ENCODE measurements at regions not wholly inside any gene's neighbourhood (a gene's known extent, or its start where the extent isn't known, plus 50 kb on each side); places are given as distances from the start of the nearest gene placed in this dataset.

DNA sequence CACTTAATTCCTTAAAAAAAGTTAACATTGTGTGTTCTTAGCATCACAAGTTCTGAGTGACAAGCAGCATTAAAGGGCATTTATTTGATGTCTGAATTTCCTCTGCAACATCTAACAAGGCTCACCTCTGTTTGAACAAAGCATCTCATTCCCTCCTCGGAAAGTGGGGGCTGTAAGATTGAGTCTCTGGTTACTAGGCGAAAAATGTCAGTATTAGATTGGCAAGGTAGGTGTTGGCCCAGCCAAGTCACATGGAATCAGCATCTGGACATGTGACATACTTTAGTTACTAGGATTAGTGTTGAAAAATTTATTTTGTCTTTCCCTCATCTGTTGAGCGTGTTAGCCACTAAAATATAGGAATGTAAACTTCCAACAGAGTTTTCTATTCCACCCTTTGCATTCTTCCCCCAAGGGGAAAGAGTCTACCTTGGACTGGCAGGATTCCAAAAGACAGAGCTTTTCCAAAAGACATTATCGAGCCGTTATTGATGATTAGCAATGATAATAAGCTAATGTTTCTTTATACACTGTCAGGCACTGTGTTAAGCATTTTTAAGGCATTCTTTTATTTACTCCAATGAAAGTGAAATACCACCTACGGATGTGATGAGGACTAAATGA, 194.9 kb upstream of the BTG1 start:
- peaks cover 9 to 14% of the 10 kb centered on the region in 2 donors for H3K4me1 Mint-ChIP-seq
- Histone ChIP-seq H3K27ac (ENCODE audit: low read length) (no peak overlapping the region), H3K4me3 (ENCODE audit: low read length) (no peak overlapping the region), H3K27me3 (ENCODE audit: control insufficient read depth, insufficient read depth, low read length) (no peaks in the 10 kb centered on the region), H3K36me3 (ENCODE audit: control insufficient read depth, insufficient read depth, low read length) (no peaks in the 10 kb centered on the region), H3K4me1 (ENCODE audit: control insufficient read depth, insufficient read depth, low read length) (peaks cover 3% of the 10 kb centered on the region), H3K9me3 (ENCODE audit: control insufficient read depth, insufficient read depth, low read length) (no peaks in the 10 kb centered on the region)
- H3K36me3 Mint-ChIP-seq = no peaks in the 10 kb centered on the region
- DNase-seq (peak in 1 of 2 donors; percentile 18), ATAC-seq (no peak)
- TF ChIP-seq, protein P1, sequence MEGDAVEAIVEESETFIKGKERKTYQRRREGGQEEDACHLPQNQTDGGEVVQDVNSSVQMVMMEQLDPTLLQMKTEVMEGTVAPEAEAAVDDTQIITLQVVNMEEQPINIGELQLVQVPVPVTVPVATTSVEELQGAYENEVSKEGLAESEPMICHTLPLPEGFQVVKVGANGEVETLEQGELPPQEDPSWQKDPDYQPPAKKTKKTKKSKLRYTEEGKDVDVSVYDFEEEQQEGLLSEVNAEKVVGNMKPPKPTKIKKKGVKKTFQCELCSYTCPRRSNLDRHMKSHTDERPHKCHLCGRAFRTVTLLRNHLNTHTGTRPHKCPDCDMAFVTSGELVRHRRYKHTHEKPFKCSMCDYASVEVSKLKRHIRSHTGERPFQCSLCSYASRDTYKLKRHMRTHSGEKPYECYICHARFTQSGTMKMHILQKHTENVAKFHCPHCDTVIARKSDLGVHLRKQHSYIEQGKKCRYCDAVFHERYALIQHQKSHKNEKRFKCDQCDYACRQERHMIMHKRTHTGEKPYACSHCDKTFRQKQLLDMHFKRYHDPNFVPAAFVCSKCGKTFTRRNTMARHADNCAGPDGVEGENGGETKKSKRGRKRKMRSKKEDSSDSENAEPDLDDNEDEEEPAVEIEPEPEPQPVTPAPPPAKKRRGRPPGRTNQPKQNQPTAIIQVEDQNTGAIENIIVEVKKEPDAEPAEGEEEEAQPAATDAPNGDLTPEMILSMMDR (IDR thresholded peaks at IDR 0.05) = no peak
- H3K27me3 Mint-ChIP-seq (ENCODE audit: low read depth in 2 of 2) = peaks cover 0 to 9% of the 10 kb centered on the region in 2 donors
- 81% methylated on average over 5 of the region's 6 CpGs for WGBS (ENCODE audit: insufficient coverage)
- no peak overlapping the region for H3K4me3 Mint-ChIP-seq
- H3K27ac Mint-ChIP-seq = no peak overlapping the region
- no peaks in the 10 kb centered on the region for H3K9me3 Mint-ChIP-seq
- intact Hi-C loops (cut with micrococcal nuclease) = no loop called here

DNA sequence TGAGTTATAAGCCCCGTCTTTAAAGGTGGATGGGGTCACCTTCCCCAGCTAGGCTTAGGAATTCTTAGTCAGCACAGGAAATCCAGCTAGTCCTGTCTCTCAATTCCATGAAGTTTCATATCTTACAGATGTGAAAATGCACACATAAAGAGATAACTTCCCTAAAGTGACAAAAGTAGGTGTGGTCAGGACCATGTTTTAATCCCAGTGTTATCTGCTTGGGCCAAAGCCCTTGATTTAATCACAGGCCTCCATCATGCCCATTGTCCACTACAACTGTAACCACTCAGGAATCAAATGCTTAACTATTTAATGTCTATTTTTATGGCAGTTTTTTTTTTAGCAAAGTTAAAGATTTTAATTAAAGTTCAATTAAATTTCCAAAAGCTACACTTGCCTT, 194.4 kb upstream of the BTG1 start:
- H3K4me3 Mint-ChIP-seq = no peak overlapping the region
- TF ChIP-seq, protein P1 (IDR thresholded peaks at IDR 0.05) = no peak
- H3K9me3 ChIP-seq (ENCODE audit: control insufficient read depth, insufficient read depth, low read length) = no peaks in the 10 kb centered on the region
- 100% methylated on average over 1 of the region's 1 CpG for WGBS (ENCODE audit: insufficient coverage)
- no peak for DNase-seq
- peaks cover 0 to 9% of the 10 kb centered on the region in 2 donors for H3K27me3 Mint-ChIP-seq (ENCODE audit: low read depth in 2 of 2)
- H3K27ac ChIP-seq (ENCODE audit: low read length) = no peak overlapping the region
- H3K9me3 Mint-ChIP-seq = no peaks in the 10 kb centered on the region
- H3K36me3 ChIP-seq (ENCODE audit: control insufficient read depth, insufficient read depth, low read length) = no peaks in the 10 kb centered on the region
- intact Hi-C loops (cut with micrococcal nuclease) = no loop called here
- H3K27me3 ChIP-seq (ENCODE audit: control insufficient read depth, insufficient read depth, low read length) = no peaks in the 10 kb centered on the region
- no peak overlapping the region for H3K27ac Mint-ChIP-seq
- H3K4me1 ChIP-seq (ENCODE audit: control insufficient read depth, insufficient read depth, low read length) = peaks cover 3% of the 10 kb centered on the region
- no peaks in the 10 kb centered on the region for H3K36me3 Mint-ChIP-seq
- peaks cover 9 to 14% of the 10 kb centered on the region in 2 donors for H3K4me1 Mint-ChIP-seq
- no peak overlapping the region for H3K4me3 ChIP-seq (ENCODE audit: low read length)
- no peak for ATAC-seq

DNA sequence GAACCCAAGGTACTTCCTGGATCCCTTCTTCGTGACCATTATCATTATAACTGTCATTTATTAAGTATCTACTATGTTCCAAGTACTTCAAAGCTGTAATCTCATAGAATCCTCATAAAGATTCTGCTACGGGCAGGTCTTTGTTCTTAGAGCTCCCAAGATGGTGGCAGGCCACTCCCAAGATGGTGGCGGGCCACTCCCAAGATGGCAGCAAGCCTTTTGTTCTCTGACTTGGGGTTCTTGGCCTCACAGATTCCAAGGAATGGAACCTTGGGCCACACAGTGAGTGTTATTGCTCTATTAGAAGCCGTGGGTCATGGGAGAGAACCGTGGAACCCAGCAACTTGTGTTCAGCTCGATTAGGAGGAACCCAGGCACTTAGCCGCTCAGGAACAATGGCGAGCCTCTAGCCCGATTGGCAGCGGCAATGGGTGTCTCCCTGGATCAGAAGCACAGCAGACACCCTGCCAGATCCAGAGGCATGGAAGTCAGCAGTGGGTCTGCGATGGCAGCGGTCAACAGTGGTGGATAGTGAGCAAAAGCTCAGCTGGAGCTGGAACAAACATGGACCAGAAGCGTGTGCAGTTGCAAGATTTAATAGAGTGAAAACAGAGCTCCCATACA, 193.7 kb upstream of the BTG1 start:
- no peak overlapping the region for H3K4me3 ChIP-seq (ENCODE audit: low read length)
- WGBS (ENCODE audit: insufficient coverage) = 96% methylated on average over 13 of the region's 13 CpGs
- H3K27me3 ChIP-seq (ENCODE audit: control insufficient read depth, insufficient read depth, low read length) = no peaks in the 10 kb centered on the region
- ATAC-seq = no peak
- Mint-ChIP-seq H3K9me3 (no peaks in the 10 kb centered on the region), H3K27me3 (ENCODE audit: low read depth in 2 of 2) (peaks cover 0 to 9% of the 10 kb centered on the region in 2 donors), H3K36me3 (no peaks in the 10 kb centered on the region), H3K4me3 (no peak overlapping the region), H3K27ac (no peak overlapping the region), H3K4me1 (peaks cover 9 to 14% of the 10 kb centered on the region in 2 donors)
- DNase-seq = no peak
- no peaks in the 10 kb centered on the region for H3K9me3 ChIP-seq (ENCODE audit: control insufficient read depth, insufficient read depth, low read length)
- TF ChIP-seq, protein P1 (IDR thresholded peaks at IDR 0.05) = no peak
- intact Hi-C loops (cut with micrococcal nuclease) = no loop called here
- no peak overlapping the region for H3K27ac ChIP-seq (ENCODE audit: low read length)
- peaks cover 3% of the 10 kb centered on the region for H3K4me1 ChIP-seq (ENCODE audit: control insufficient read depth, insufficient read depth, low read length)
- no peaks in the 10 kb centered on the region for H3K36me3 ChIP-seq (ENCODE audit: control insufficient read depth, insufficient read depth, low read length)

Data from natural killer cell (primary cell).